ENCODE measurements at regions not wholly inside any gene's neighbourhood (a gene's known extent, or its start where the extent isn't known, plus 50 kb on each side); places are given as distances from the start of the nearest gene placed in this dataset.

DNA sequence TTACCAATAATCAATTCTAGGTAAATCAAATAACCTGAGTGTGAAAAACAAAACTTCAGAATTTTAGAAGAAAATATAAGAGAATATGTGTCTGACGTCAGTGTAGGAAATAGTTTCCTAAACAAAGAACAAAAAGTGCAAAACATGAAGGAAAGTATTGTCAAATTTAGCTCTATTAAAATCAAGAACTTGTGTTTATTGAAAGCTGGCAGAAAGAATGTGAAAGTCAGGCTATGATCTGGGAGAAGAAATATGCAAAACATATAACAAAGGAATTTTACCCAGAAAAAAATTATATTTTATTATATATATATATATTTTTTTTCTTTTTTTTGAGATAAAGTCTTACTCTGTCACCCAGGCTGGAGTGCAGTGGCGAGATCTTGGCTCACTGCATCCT is 129.1 kb upstream of the ANKRD28 start:
- Histone ChIP-seq H3K27me3 (no peaks in the 10 kb centered on the region), H3K27ac (no peak overlapping the region), H3K4me1 (replicated peaks in 1 of 2) (no peaks in the 10 kb centered on the region), H3K4me3 (no peak overlapping the region), H3K36me3 (replicated peaks in 1 of 2) (no peaks in the 10 kb centered on the region), H3K9me3 (replicated peaks in 1 of 3) (no peaks in the 10 kb centered on the region)
- no peak for DNase-seq
- 74 to 85% (median 81%) methylated on average over 2 of the region's 2 CpGs for WGBS, 4 donors
- TF ChIP-seq, protein P1, sequence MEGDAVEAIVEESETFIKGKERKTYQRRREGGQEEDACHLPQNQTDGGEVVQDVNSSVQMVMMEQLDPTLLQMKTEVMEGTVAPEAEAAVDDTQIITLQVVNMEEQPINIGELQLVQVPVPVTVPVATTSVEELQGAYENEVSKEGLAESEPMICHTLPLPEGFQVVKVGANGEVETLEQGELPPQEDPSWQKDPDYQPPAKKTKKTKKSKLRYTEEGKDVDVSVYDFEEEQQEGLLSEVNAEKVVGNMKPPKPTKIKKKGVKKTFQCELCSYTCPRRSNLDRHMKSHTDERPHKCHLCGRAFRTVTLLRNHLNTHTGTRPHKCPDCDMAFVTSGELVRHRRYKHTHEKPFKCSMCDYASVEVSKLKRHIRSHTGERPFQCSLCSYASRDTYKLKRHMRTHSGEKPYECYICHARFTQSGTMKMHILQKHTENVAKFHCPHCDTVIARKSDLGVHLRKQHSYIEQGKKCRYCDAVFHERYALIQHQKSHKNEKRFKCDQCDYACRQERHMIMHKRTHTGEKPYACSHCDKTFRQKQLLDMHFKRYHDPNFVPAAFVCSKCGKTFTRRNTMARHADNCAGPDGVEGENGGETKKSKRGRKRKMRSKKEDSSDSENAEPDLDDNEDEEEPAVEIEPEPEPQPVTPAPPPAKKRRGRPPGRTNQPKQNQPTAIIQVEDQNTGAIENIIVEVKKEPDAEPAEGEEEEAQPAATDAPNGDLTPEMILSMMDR (IDR thresholded peaks at IDR 0.05), result no peak
- no peak for TF ChIP-seq POLR2A (IDR thresholded peaks at IDR 0.05)
- intact Hi-C loops (cut with DNase I), result no loop called here

DNA sequence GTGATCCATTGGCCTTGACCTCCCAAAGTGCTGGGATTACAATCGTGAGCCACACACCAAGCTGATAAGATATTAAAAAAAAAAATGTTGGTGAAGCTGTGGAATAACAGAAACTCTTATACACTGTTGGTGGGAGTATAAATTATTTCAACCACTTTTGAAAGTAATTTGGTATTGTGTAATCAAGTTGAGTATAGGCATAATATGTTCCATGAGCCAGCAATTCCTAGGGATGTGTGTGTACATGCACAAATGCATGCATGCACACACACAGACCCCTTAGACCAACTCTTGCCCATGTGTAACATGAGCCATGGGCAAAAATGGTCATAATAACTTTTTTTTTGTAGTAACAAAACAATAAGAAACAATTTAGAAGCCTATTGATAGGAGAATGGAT is 130.2 kb upstream of the ANKRD28 start:
- intact Hi-C loops (cut with DNase I), result no loop called here
- Histone ChIP-seq H3K9me3 (replicated peaks in 1 of 3) (no peaks in the 10 kb centered on the region), H3K36me3 (replicated peaks in 1 of 2) (no peaks in the 10 kb centered on the region), H3K27me3 (no peaks in the 10 kb centered on the region), H3K4me1 (replicated peaks in 1 of 2) (no peaks in the 10 kb centered on the region), H3K27ac (no peak overlapping the region), H3K4me3 (no peak overlapping the region)
- 23 to 48% (median 34%) methylated on average over 1 of the region's 1 CpG for WGBS, 4 donors
- no peak for DNase-seq
- TF ChIP-seq, protein P1 (IDR thresholded peaks at IDR 0.05), result no peak
- TF ChIP-seq POLR2A (IDR thresholded peaks at IDR 0.05), result no peak

DNA sequence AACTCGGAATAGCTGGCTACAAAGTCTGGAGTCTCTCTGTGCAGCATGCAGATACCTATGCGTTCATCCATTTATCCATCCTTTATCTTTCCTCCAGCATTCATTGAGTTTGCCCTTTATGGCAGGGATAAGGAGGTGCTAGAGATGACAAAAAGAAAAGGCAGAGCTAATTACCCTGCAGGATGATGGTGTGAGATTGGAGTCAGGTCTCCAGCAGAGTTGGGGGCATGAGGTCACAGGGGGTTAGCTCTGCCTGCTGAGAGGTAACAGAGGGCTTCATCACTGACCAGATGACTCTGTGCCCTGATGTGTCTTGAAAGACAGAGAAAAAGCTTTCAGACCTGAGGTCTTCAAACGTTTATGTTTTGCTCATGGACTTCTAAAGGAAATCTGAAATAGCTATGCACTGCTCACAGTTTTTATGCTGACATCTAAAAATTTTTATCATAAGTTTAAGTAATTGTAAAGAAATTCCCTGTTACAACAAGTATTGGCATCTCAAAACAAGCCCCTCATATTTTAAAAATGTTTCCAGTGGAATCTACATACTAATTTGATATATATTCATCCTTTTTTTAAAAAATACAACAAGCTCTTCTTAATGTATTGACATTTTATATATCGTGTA is 132.3 kb upstream of the ANKRD28 start:
- H3K36me3 ChIP-seq (replicated peaks in 1 of 2), result no peaks in the 10 kb centered on the region
- H3K27me3 ChIP-seq, result no peaks in the 10 kb centered on the region
- 72 to 75% (median 74%) methylated on average over 4 of the region's 4 CpGs for WGBS, 4 donors
- TF ChIP-seq, protein P1 (IDR thresholded peaks at IDR 0.05), result no peak
- no peak for TF ChIP-seq POLR2A (IDR thresholded peaks at IDR 0.05)
- H3K9me3 ChIP-seq (replicated peaks in 1 of 3), result no peaks in the 10 kb centered on the region
- H3K4me1 ChIP-seq (replicated peaks in 1 of 2), result no peaks in the 10 kb centered on the region
- no peak for DNase-seq
- no peak overlapping the region for H3K27ac ChIP-seq
- intact Hi-C loops (cut with DNase I), result no loop called here
- no peak overlapping the region for H3K4me3 ChIP-seq

DNA sequence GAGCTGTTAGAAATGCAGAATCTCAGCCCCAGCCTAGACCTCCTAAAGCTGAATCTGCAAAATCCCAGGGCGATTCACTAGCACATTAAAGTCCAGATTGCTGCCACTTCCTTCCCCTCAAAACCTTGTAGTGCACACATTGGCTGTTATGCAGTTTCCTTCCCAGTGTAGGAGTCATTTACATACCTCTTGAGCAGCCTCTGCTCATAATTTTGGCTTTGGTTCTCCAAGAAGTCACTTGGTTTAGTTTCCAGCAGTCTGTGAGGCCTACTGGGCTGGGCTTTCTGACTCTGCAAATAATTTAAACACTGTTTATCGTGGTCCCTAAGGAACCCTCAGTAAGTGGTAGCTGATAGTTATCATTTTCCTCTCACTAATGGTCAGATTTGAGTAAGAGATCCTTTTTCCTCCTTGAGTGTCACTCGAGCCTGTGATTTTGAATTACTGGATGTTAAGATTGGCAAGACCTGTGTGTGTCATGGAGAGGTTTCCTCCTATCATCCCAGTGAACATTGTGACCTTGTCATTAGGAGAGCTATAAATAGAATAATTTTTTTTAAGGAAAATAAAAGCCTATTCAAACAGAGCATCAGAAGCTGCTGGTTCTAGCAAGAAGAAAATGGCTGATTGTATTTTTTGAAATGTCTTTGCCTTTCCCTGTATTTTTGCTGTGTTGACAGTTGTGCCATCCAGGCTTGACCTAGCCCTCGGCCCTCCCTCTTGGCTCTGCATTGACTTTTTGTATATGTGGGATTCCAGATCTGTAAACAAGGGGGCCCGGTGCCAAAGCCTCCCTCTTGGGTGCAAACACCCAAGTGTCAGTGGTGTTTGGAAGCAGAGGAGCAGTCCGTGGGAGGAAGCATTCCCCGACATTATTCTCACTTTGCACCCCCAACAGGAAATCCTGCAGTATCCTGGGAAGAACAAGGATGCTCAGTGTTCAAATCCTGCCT is 134.8 kb upstream of the ANKRD28 start:
- Histone ChIP-seq H3K4me3 (no peak overlapping the region), H3K27me3 (no peaks in the 10 kb centered on the region), H3K36me3 (replicated peaks in 1 of 2) (no peaks in the 10 kb centered on the region), H3K27ac (no peak overlapping the region), H3K9me3 (replicated peaks in 1 of 3) (no peaks in the 10 kb centered on the region), H3K4me1 (replicated peaks in 1 of 2) (no peaks in the 10 kb centered on the region)
- intact Hi-C loops (cut with DNase I), result no loop called here
- 45 to 64% (median 51%) methylated on average over 7 of the region's 7 CpGs for WGBS, 4 donors
- TF ChIP-seq, protein P1 (IDR thresholded peaks at IDR 0.05), result no peak
- TF ChIP-seq POLR2A (IDR thresholded peaks at IDR 0.05), result no peak
- no peak for DNase-seq
